HepG2 (cell line): ENCODE measurements at regions not wholly inside any gene's neighbourhood (a gene's known extent, or its start where the extent isn't known, plus 50 kb on each side); places are given as distances from the start of the nearest gene placed in this dataset.
A peak's percentile ranks its signal among the peaks of the same experiment; 100 is the strongest.

Experiments used
- ATAC-seq: fragments of 200-7000 bp; cut with Tn5 transposase; 3 replicates; pipeline ENCODE4 v1.9.1; 2020; ENCODE audit warnings: mild to moderate bottlenecking, moderate library complexity
- BruUV-seq: library from RNA; stranded (reverse); fragments of 400-500 nt; replicated peaks from 2 replicates; lab custom pipeline; 2021; lab: Mats Ljungman, UMichigan
- CTCF ChIA-PET: fragments of 300-600 bp; formaldehyde crosslinking; extraction: SDS; loops from one replicate; lab custom pipeline; 2021; ENCODE audit warnings: low total read pairs, inconsistent platforms, low intra/inter-chr PET ratio; lab: Yijun Ruan, JAX
- POLR2A ChIA-PET: fragments of 350-600 bp; sonication (Branson Sonifier 250); formaldehyde crosslinking; loops from one replicate; lab custom pipeline; 2020; ENCODE audit warnings: antibody characterized with exemption, inconsistent platforms; lab: Yijun Ruan, JAX
- DNase-seq: peaks from one replicate; pipeline ENCODE4 v3.0.0-alpha.2; 2015; ENCODE audit warnings: low spot score
- FAIRE-seq: peaks from 3 replicates; lab custom pipeline; 2011; peaks lifted over from hg19 to GRCh38; lab: Jason Lieb, UNC
- H2AFZ ChIP-seq: one replicate; pipeline ENCODE4 v1.6.1; 2011; ENCODE audit warnings: low read length, inconsistent platforms
- H3K27ac ChIP-seq: fragments of 300-600 bp; 3 replicates; pipeline ENCODE4 v1.8.0; 2011; ENCODE audit warnings: mixed run types, mild to moderate bottlenecking, mixed read lengths, low read length, inconsistent platforms; ENCODE audit not compliant: insufficient read depth; ENCODE audit errors: extremely low read length
- H3K27me3 ChIP-seq, 2 experiments: fragments of 200-600 bp in 1 of 2; 2 replicates in 1 of 2; 3 replicates in 1 of 2; pipeline versions ENCODE4 v1.6.0 to v1.8.0; 2011; ENCODE audit warnings: low read length in 2 of 2, mild to moderate bottlenecking in 2 of 2, moderate library complexity in 2 of 2, inconsistent platforms in 1 of 2; ENCODE audit not compliant: insufficient read depth in 2 of 2, control insufficient read depth in 1 of 2
- H3K36me3 ChIP-seq, 2 experiments: fragments of 200-600 bp in 1 of 2; replicated peaks in 1 of 2; 2 replicates in 1 of 2; 3 replicates in 1 of 2; pipeline versions ENCODE4 v1.5.1 to v1.8.0; 2011; ENCODE audit warnings: low read length in 2 of 2, inconsistent platforms in 1 of 2; ENCODE audit not compliant: insufficient read depth in 2 of 2, control insufficient read depth in 1 of 2
- H3K4me1 ChIP-seq: 2 replicates; pipeline ENCODE4 v1.5.1; 2012; ENCODE audit warnings: low read length, inconsistent platforms; ENCODE audit not compliant: insufficient read depth
- H3K4me2 ChIP-seq: 2 replicates; pipeline ENCODE4 v1.6.0; 2011; ENCODE audit warnings: low read depth, low read length, inconsistent platforms
- H3K4me3 ChIP-seq, 3 experiments: fragments of 200-600 bp in 1 of 3; sonication (generic), shearing (Covaris generic) in 1 of 3; replicated peaks in 1 of 3; 2 replicates each; pipeline ENCODE4 v1.5.1; 2011 to 2016; ENCODE audit warnings: low read length in 3 of 3, inconsistent platforms in 2 of 3, low read depth in 2 of 3, mild to moderate bottlenecking in 2 of 3, control low read depth in 1 of 3, mixed read lengths in 1 of 3; ENCODE audit not compliant: insufficient read depth in 1 of 3
- H3K79me2 ChIP-seq: one replicate; pipeline ENCODE4 v1.6.1; 2011; ENCODE audit warnings: low read length, inconsistent platforms; ENCODE audit not compliant: insufficient read depth
- H3K9ac ChIP-seq: 2 replicates; pipeline ENCODE4 v1.6.0; 2011; ENCODE audit warnings: mild to moderate bottlenecking, low read depth, low read length, inconsistent platforms; ENCODE audit not compliant: insufficient read depth
- H3K9me3 ChIP-seq: 2 replicates; pipeline ENCODE4 v1.5.1; 2012; ENCODE audit warnings: mild to moderate bottlenecking, low read length
- H4K20me1 ChIP-seq: 2 replicates; pipeline ENCODE4 v1.6.0; 2011; ENCODE audit warnings: inconsistent platforms, mild to moderate bottlenecking, low read length, moderate library complexity; ENCODE audit not compliant: insufficient read depth
- AGO2 ChIP-seq: fragments of 200-400 bp; formaldehyde crosslinking; optimal IDR thresholded peaks from 2 replicates; pipeline ENCODE3; 2017; ENCODE audit warnings: mild to moderate bottlenecking, low read depth, low read length, moderate library complexity
- KAT8 ChIP-seq: IDR thresholded peaks from 2 replicates; pipeline ENCODE4 v1.6.1; 2016; ENCODE audit warnings: missing genetic modification reagents, missing compliant biosample characterization
- MAFF ChIP-seq: IDR thresholded peaks from 2 replicates; pipeline ENCODE4 v1.6.1; 2011; ENCODE audit warnings: low read depth, low read length, improper control_type of control experiment
- MAFK ChIP-seq, 2 experiments: IDR thresholded peaks in 1 of 2; conservative IDR thresholded peaks in 1 of 2; 2 replicates each; pipeline ENCODE4 v1.6.1; 2011; ENCODE audit warnings: improper control_type of control experiment in 2 of 2, low read length in 2 of 2
- MAZ ChIP-seq, 2 experiments: sonication (generic) in 1 of 2; formaldehyde crosslinking in 1 of 2; IDR thresholded peaks; 2 replicates each; pipeline versions ENCODE4 v1.5.0 to v1.6.1; 2012 to 2020; ENCODE audit warnings: low read depth in 2 of 2, mild to moderate bottlenecking in 2 of 2, borderline replicate concordance in 1 of 2, improper control_type of control experiment in 1 of 2, low read length in 1 of 2, missing genetic modification reagents in 1 of 2, moderate library complexity in 1 of 2
- NFE2 ChIP-seq: sonication (generic); formaldehyde crosslinking; IDR thresholded peaks from 2 replicates; pipeline ENCODE4 v1.4.0; 2020; ENCODE audit warnings: missing genetic modification reagents
- PHF20 ChIP-seq: sonication (generic); formaldehyde crosslinking; IDR thresholded peaks from 2 replicates; pipeline ENCODE4 v1.5.0; 2020; ENCODE audit warnings: mild to moderate bottlenecking, missing genetic modification reagents
- PITX1 ChIP-seq: sonication (generic); formaldehyde crosslinking; IDR thresholded peaks from 2 replicates; pipeline ENCODE4 v1.5.1; 2020; ENCODE audit warnings: mild to moderate bottlenecking, missing genetic modification reagents
- SMAD1 ChIP-seq: sonication (generic); formaldehyde crosslinking; IDR thresholded peaks from 2 replicates; pipeline ENCODE4 v1.4.0; 2020; ENCODE audit warnings: missing genetic modification reagents, low read depth, mild to moderate bottlenecking, borderline replicate concordance
- SRY ChIP-seq: sonication (generic); formaldehyde crosslinking; IDR thresholded peaks from 2 replicates; pipeline ENCODE4 v1.8.0; 2022; ENCODE audit warnings: mild to moderate bottlenecking, missing genetic modification reagents
- ZMYM2 ChIP-seq: sonication (generic); formaldehyde crosslinking; IDR thresholded peaks from 2 replicates; pipeline ENCODE4 v1.8.0; 2022; ENCODE audit warnings: mild to moderate bottlenecking, missing genetic modification reagents
- ZNF264 ChIP-seq: sonication (generic); formaldehyde crosslinking; IDR thresholded peaks from 2 replicates; pipeline ENCODE4 v1.4.0; 2020; ENCODE audit warnings: missing genetic modification reagents
- ZNF460 ChIP-seq: sonication (generic); formaldehyde crosslinking; IDR thresholded peaks from 2 replicates; pipeline ENCODE4 v1.5.1; 2020; ENCODE audit warnings: missing genetic modification reagents, mild to moderate bottlenecking, borderline replicate concordance
- ZNF484 ChIP-seq: sonication (generic); formaldehyde crosslinking; IDR thresholded peaks from 2 replicates; pipeline ENCODE4 v1.5.1; 2020; ENCODE audit warnings: mild to moderate bottlenecking, low read depth, missing genetic modification reagents, borderline replicate concordance
- in situ Hi-C: cut with HindIII; loops from 2 replicates; pipeline ENCODE4 v1.10.0; 2017; ENCODE audit warnings: low pct_unique_long_range_greater_than_20kb; ENCODE audit not compliant: extremely low pct_ligation_motif_present
- intact Hi-C: fragments of 100-400 bp; cut with micrococcal nuclease; formaldehyde crosslinking; loops from one replicate; pipeline ENCODE4 v1.10.0; 2022; ENCODE audit not compliant: unreplicated experiment
- TF ChIP-seq, protein P1 (sequence below): sonication (generic); formaldehyde crosslinking; IDR thresholded peaks from 2 replicates; pipeline ENCODE4; 2020; ENCODE audit warnings: missing genetic modification reagents, mild to moderate bottlenecking, borderline replicate concordance
- TF ChIP-seq, protein P2 (sequence below): sonication (generic); formaldehyde crosslinking; IDR thresholded peaks from 2 replicates; pipeline ENCODE4 v1.5.1; 2020; ENCODE audit warnings: missing genetic modification reagents, mild to moderate bottlenecking, borderline replicate concordance

DNA sequence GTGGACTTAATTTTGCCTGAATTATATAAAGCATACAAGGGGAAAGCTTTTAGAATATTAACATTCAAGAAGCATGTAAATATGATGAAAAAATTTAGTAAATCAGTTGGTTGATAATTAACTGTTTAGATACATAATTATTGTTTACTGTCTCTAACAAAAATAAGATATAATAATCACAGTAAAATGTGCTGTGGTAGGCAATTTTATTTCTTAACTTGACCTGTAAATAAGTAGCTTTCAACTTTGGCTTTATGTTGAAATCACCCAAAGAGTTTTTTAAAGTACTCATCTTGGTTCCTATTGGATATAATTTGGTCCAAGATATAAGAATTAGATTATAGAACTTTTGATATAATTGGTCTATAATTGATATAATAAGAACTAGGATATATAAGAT, 1374.5 kb downstream of the NSUN3 start:
- no TSS peak for BruUV-seq
- no peak overlapping the region for H3K9ac ChIP-seq
- H3K36me3 ChIP-seq: no peaks in the 10 kb centered on the region
- no peak overlapping the region for H2AFZ ChIP-seq
- intact Hi-C loops (no loop called here), in situ Hi-C loops (no loop called here)
- ChIA-PET CTCF (no interaction called here), POLR2A (no interaction called here)
- no peaks in the 10 kb centered on the region for H4K20me1 ChIP-seq
- H3K4me1 ChIP-seq: no peaks in the 10 kb centered on the region
- H3K27me3 ChIP-seq: no peaks in the 10 kb centered on the region
- no peak for ATAC-seq
- TF ChIP-seq MAFK (conservative IDR thresholded peaks at IDR 0.05 in 1 of 2, IDR thresholded peaks at IDR 0.05 in 1 of 2; ENCODE audit: low read length in 2 of 2): peak; percentile 41 to 83; a peak in 3 of 4 replicates
- no peak for TF ChIP-seq ZNF460 (CRISPR knock-in tag)
- no peak for TF ChIP-seq PHF20
- TF ChIP-seq MAFF: peak; percentile 46; the same call in 1 of the 2 replicates
- DNase-seq: no peak
- H3K27ac ChIP-seq: no peak overlapping the region
- H3K79me2 ChIP-seq: no peaks in the 10 kb centered on the region
- no peaks in the 10 kb centered on the region for H3K9me3 ChIP-seq
- no peak for FAIRE-seq
- no peak overlapping the region for H3K4me3 ChIP-seq
- no peak overlapping the region for H3K4me2 ChIP-seq

DNA sequence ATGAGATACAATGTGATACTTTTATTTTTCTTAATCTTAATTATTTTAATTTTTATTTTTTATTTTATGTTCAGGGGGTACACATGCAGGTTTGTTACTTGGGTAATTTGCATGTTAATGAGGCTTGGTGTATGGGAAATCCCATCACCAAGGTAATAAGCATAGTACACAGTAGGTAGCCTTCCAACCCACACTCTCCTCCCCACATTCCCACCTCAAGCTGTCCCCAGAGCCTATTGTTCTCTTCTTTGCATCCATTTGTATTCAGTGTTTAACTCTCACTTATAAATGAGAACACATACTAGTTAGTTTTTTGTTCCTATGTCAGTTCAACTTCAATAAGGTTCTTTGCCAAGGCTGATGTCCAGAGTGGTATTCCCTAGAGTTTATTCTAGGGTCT, 1375.4 kb downstream of the NSUN3 start:
- BruUV-seq: no TSS peak
- ChIA-PET CTCF (no interaction called here), POLR2A (no interaction called here)
- FAIRE-seq (no peak), ATAC-seq (no peak), DNase-seq (no peak)
- no peaks in the 10 kb centered on the region for H4K20me1 ChIP-seq
- H3K36me3 ChIP-seq: no peaks in the 10 kb centered on the region
- H3K4me1 ChIP-seq: no peaks in the 10 kb centered on the region
- H2AFZ ChIP-seq: no peak overlapping the region
- no peaks in the 10 kb centered on the region for H3K79me2 ChIP-seq
- no peaks in the 10 kb centered on the region for H3K9me3 ChIP-seq
- H3K9ac ChIP-seq: no peak overlapping the region
- intact Hi-C loops: no loop called here
- no peak overlapping the region for H3K27ac ChIP-seq
- in situ Hi-C loops: no loop called here
- no peak overlapping the region for H3K4me2 ChIP-seq
- no peaks in the 10 kb centered on the region for H3K27me3 ChIP-seq
- no peak overlapping the region for H3K4me3 ChIP-seq
- TF ChIP-seq SRY (CRISPR knock-in tag) (no peak), ZNF484 (CRISPR knock-in tag) (no peak), ZNF264 (CRISPR knock-in tag) (no peak), NFE2 (CRISPR knock-in tag) (no peak), PITX1 (no peak), ZMYM2 (CRISPR knock-in tag) (no peak), SMAD1 (CRISPR knock-in tag) (no peak), KAT8 (CRISPR knock-in tag) (no peak), AGO2 (no peak), MAZ (IDR thresholded peaks at IDR 0.05; ENCODE audit: borderline replicate concordance, low read depth, low read length) (no peak), MAZ (CRISPR knock-in tag; IDR thresholded peaks at IDR 0.05; ENCODE audit: low read depth) (no peak)
- TF ChIP-seq, protein P1, sequence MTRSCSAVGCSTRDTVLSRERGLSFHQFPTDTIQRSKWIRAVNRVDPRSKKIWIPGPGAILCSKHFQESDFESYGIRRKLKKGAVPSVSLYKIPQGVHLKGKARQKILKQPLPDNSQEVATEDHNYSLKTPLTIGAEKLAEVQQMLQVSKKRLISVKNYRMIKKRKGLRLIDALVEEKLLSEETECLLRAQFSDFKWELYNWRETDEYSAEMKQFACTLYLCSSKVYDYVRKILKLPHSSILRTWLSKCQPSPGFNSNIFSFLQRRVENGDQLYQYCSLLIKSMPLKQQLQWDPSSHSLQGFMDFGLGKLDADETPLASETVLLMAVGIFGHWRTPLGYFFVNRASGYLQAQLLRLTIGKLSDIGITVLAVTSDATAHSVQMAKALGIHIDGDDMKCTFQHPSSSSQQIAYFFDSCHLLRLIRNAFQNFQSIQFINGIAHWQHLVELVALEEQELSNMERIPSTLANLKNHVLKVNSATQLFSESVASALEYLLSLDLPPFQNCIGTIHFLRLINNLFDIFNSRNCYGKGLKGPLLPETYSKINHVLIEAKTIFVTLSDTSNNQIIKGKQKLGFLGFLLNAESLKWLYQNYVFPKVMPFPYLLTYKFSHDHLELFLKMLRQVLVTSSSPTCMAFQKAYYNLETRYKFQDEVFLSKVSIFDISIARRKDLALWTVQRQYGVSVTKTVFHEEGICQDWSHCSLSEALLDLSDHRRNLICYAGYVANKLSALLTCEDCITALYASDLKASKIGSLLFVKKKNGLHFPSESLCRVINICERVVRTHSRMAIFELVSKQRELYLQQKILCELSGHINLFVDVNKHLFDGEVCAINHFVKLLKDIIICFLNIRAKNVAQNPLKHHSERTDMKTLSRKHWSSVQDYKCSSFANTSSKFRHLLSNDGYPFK: no peak
- TF ChIP-seq, protein P2, sequence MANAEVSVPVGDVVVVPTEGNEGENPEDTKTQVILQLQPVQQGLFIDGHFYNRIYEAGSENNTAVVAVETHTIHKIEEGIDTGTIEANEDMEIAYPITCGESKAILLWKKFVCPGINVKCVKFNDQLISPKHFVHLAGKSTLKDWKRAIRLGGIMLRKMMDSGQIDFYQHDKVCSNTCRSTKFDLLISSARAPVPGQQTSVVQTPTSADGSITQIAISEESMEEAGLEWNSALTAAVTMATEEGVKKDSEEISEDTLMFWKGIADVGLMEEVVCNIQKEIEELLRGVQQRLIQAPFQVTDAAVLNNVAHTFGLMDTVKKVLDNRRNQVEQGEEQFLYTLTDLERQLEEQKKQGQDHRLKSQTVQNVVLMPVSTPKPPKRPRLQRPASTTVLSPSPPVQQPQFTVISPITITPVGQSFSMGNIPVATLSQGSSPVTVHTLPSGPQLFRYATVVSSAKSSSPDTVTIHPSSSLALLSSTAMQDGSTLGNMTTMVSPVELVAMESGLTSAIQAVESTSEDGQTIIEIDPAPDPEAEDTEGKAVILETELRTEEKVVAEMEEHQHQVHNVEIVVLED (CRISPR knock-in tag): no peak
